MCF 10A (cell line): ENCODE measurements at regions not wholly inside any gene's neighbourhood (a gene's known extent, or its start where the extent isn't known, plus 50 kb on each side); places are given as distances from the start of the nearest gene placed in this dataset.

Experiments
- BruUV-seq: library from RNA; stranded (reverse); fragments of 400-500 nt; replicated peaks from 2 replicates; lab custom pipeline; 2021; lab: Mats Ljungman, UMichigan
- CTCF ChIA-PET: fragments of 300-600 bp; sonication (Branson Sonifier 250); formaldehyde crosslinking; extraction: SDS; loops from one replicate; lab custom pipeline; 2021; ENCODE audit warnings: antibody characterized with exemption, inconsistent platforms; lab: Yijun Ruan, JAX
- POLR2A ChIA-PET: fragments of 300-600, 350-650 bp; sonication (Branson Sonifier 250); formaldehyde crosslinking; extraction: SDS; loops from one replicate; lab custom pipeline; 2020; ENCODE audit warnings: antibody characterized with exemption, inconsistent platforms; lab: Yijun Ruan, JAX
- DNase-seq: peaks from one replicate; pipeline ENCODE4 v3.0.0-alpha.2; 2018; ENCODE audit not compliant: unreplicated experiment
- H3K27ac Mint-ChIP-seq: one replicate; pipeline ENCODE4 v1.8.0; 2022; ENCODE audit warnings: mild to moderate bottlenecking, low read depth, mixed read lengths; ENCODE audit not compliant: unreplicated experiment
- H3K27me3 Mint-ChIP-seq: one replicate; pipeline ENCODE4 v1.8.0; 2022; ENCODE audit warnings: mixed read lengths; ENCODE audit not compliant: insufficient read depth, unreplicated experiment
- H3K36me3 Mint-ChIP-seq: one replicate; pipeline ENCODE4 v1.8.0; 2022; ENCODE audit warnings: mild to moderate bottlenecking, moderate library complexity, mixed read lengths; ENCODE audit not compliant: insufficient read depth, unreplicated experiment
- H3K4me1 Mint-ChIP-seq: one replicate; pipeline ENCODE4 v1.8.0; 2022; ENCODE audit warnings: mixed read lengths; ENCODE audit not compliant: insufficient read depth, unreplicated experiment
- H3K4me3 Mint-ChIP-seq: one replicate; pipeline ENCODE4 v1.8.0; 2022; ENCODE audit warnings: mild to moderate bottlenecking, moderate library complexity, mixed read lengths; ENCODE audit not compliant: unreplicated experiment
- H3K9me3 Mint-ChIP-seq: one replicate; pipeline ENCODE4 v1.8.0; 2022; ENCODE audit warnings: mixed read lengths; ENCODE audit not compliant: unreplicated experiment
- CTCF ChIP-seq: fragments of 200-600 bp; IDR thresholded peaks from one replicate; pipeline ENCODE4 v1.8.0; 2022; ENCODE audit warnings: antibody characterized with exemption, mild to moderate bottlenecking; ENCODE audit not compliant: unreplicated experiment
- intact Hi-C: fragments of 100-400 bp; cut with micrococcal nuclease; formaldehyde crosslinking; loops from 2 replicates; pipeline ENCODE4 v1.14.1; 2022

GRCh38 chr5:74384851-74385250 is 255.7 kb downstream of the ENC1 start:
- no peak for DNase-seq
- Mint-ChIP-seq H3K27me3 (no peaks in the 10 kb centered on the region), H3K4me1 (peaks cover 24% of the 10 kb centered on the region), H3K4me3 (no peak overlapping the region), H3K9me3 (no peaks in the 10 kb centered on the region), H3K27ac (no peak overlapping the region), H3K36me3 (no peaks in the 10 kb centered on the region)
- ChIA-PET POLR2A (no interaction called here), CTCF (interaction anchor here (0.7 kb wide), 1 partner anchor 186 kb away, joined by 3 read pairs; no protein-coding TSS in a partner anchor)
- BruUV-seq: no TSS peak
- no peak for TF ChIP-seq CTCF
- intact Hi-C loops: no loop called here

GRCh38 chr5:74382987-74383593 is 257.4 kb downstream of the ENC1 start:
- CTCF ChIA-PET: interaction anchor here (0.5 kb wide), 1 partner anchor 98 kb away, joined by 3 read pairs; no protein-coding TSS in a partner anchor
- POLR2A ChIA-PET: interaction anchor here (0.6 to 1.4 kb wide), 3 partner anchors 42 to 260 kb away, joined by 3 to 6 read pairs (median 4); no protein-coding TSS in a partner anchor
- intact Hi-C loops: no loop called here
- Mint-ChIP-seq H3K27ac (no peak overlapping the region), H3K4me3 (no peak overlapping the region), H3K36me3 (no peaks in the 10 kb centered on the region), H3K27me3 (no peaks in the 10 kb centered on the region), H3K4me1 (peaks cover 29% of the 10 kb centered on the region), H3K9me3 (no peaks in the 10 kb centered on the region)
- BruUV-seq: no TSS peak
- TF ChIP-seq CTCF: no peak
- DNase-seq: peak; percentile 73

GRCh38 chr5:74382123-74382855 is 258.2 kb downstream of the ENC1 start:
- no peak overlapping the region for H3K27ac Mint-ChIP-seq
- no peak for TF ChIP-seq CTCF
- no TSS peak for BruUV-seq
- intact Hi-C loops: no loop called here
- DNase-seq: no peak
- H3K4me3 Mint-ChIP-seq: no peak overlapping the region
- no peaks in the 10 kb centered on the region for H3K36me3 Mint-ChIP-seq
- peaks cover 31% of the 10 kb centered on the region for H3K4me1 Mint-ChIP-seq
- ChIA-PET CTCF (interaction anchor here (0.5 kb wide), 1 partner anchor 99 kb away, joined by 3 read pairs; no protein-coding TSS in a partner anchor), POLR2A (interaction anchor here (0.6 to 1.3 kb wide), 2 partner anchors 41 to 197 kb away, joined by 3 to 4 read pairs; no protein-coding TSS in a partner anchor)
- no peaks in the 10 kb centered on the region for H3K9me3 Mint-ChIP-seq
- H3K27me3 Mint-ChIP-seq: no peaks in the 10 kb centered on the region

GRCh38 chr5:74380193-74380592 is 260.3 kb downstream of the ENC1 start:
- H3K27me3 Mint-ChIP-seq: no peaks in the 10 kb centered on the region
- no TSS peak for BruUV-seq
- no peak for TF ChIP-seq CTCF
- no peak for DNase-seq
- H3K4me1 Mint-ChIP-seq: peaks cover 25% of the 10 kb centered on the region
- ChIA-PET CTCF (interaction anchor here (0.6 to 0.9 kb wide), 3 partner anchors 216 to 263 kb away, joined by 3 read pairs; no protein-coding TSS in a partner anchor), POLR2A (interaction anchor here (1.2 kb wide), 1 partner anchor 14 kb away, joined by 3 read pairs; no protein-coding TSS in a partner anchor)
- H3K9me3 Mint-ChIP-seq: peaks cover 8% of the 10 kb centered on the region
- H3K4me3 Mint-ChIP-seq: no peak overlapping the region
- intact Hi-C loops: no loop called here
- no peaks in the 10 kb centered on the region for H3K36me3 Mint-ChIP-seq
- H3K27ac Mint-ChIP-seq: no peak overlapping the region
